Gastroesophageal sphincter (tissue), 4 donors: ENCODE measurements at regions not wholly inside any gene's neighbourhood (a gene's known extent, or its start where the extent isn't known, plus 50 kb on each side); places are given as distances from the start of the nearest gene placed in this dataset.

ENCODE experiments used
- ATAC-seq: fragments of 150-250 bp; one replicate; pipeline ENCODE4 v1.9.1; 2016; ENCODE audit warnings: mild to moderate bottlenecking, moderate library complexity
- H3K27ac ChIP-seq, 4 donors: fragments of 200-600 bp; sonication (generic) in 3 of 4; 1 replicate in 3 of 4; 2 replicates in 1 of 4; pipeline ENCODE4 v1.5.1; 2016 to 2019
- H3K27me3 ChIP-seq: fragments of 200-600 bp; sonication (generic); one replicate; pipeline ENCODE4 v1.5.1; 2019
- H3K36me3 ChIP-seq, 2 donors: fragments of 200-600 bp; sonication (generic); one replicate each; pipeline ENCODE4 v1.5.1; 2019; ENCODE audit warnings: control low read depth in 1 of 2
- H3K4me1 ChIP-seq, 3 donors: fragments of 200-600 bp; sonication (generic); 1 replicate in 2 of 3; 2 replicates in 1 of 3; pipeline ENCODE4 v1.5.1; 2016 to 2019; ENCODE audit warnings: control low read depth in 2 of 3
- H3K4me3 ChIP-seq, 2 donors: fragments of 200-600 bp; sonication (generic); one replicate each; pipeline ENCODE4 v1.5.1; 2019; ENCODE audit warnings: mild to moderate bottlenecking in 1 of 2, moderate library complexity in 1 of 2
- H3K9me3 ChIP-seq, 3 donors: fragments of 200-600 bp; sonication (generic); one replicate each; pipeline ENCODE4 v1.5.1; 2017 to 2019; ENCODE audit warnings: control low read depth in 2 of 3
- EP300 ChIP-seq: sonication (generic); formaldehyde crosslinking; IDR thresholded peaks from one replicate; pipeline ENCODE4 v1.6.1; 2017; ENCODE audit warnings: antibody characterized with exemption, mild to moderate bottlenecking
- POLR2A ChIP-seq, 2 donors: fragments of 450-650 bp; IDR thresholded peaks; one replicate each; pipeline ENCODE4 v1.6.1; 2017; ENCODE audit warnings: antibody characterized with exemption in 2 of 2, mild to moderate bottlenecking in 2 of 2, moderate library complexity in 1 of 2
- POLR2AphosphoS5 ChIP-seq: sonication (generic); formaldehyde crosslinking; IDR thresholded peaks from one replicate; pipeline ENCODE4 v1.6.1; 2017; ENCODE audit warnings: antibody characterized with exemption
- WGBS, 2 donors: methylation state at CpG; one replicate each; pipeline ENCODE4 v1.1.5; 2018; ENCODE audit warnings: low coverage in 1 of 2; 5-methylcytosine and 5-hydroxymethylcytosine counted together
- TF ChIP-seq, protein P1 (sequence below), 4 experiments: fragments of 200-600 bp in 2 of 4; fragments of 450-650 bp in 2 of 4; sonication (generic) in 1 of 4; IDR thresholded peaks; one replicate each; pipeline ENCODE4 v1.5.1; 2017 to 2019; ENCODE audit warnings: antibody characterized with exemption in 4 of 4, mild to moderate bottlenecking in 2 of 4, moderate library complexity in 2 of 4

DNA sequence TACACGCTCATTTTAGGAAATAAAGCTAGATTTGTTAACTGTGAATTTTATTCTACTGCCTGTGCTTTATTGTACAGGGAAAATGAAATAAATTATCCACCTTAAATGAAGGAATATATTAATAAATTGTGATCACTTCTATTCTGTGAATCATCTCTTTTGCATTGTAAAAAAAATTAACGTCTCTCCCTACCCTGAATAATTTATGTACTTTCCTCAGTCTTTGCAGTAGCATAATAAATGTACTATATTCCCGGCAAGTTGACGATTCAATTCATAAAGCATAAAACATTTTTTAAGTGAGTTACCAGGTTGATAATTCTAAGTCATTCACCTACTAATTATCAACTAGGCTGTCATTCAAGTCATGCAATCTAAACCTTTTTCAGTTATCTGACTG, 1425.3 kb upstream of the CDH9 start:
- ATAC-seq = no peak
- no peaks in the 10 kb centered on the region for H3K36me3 ChIP-seq

DNA sequence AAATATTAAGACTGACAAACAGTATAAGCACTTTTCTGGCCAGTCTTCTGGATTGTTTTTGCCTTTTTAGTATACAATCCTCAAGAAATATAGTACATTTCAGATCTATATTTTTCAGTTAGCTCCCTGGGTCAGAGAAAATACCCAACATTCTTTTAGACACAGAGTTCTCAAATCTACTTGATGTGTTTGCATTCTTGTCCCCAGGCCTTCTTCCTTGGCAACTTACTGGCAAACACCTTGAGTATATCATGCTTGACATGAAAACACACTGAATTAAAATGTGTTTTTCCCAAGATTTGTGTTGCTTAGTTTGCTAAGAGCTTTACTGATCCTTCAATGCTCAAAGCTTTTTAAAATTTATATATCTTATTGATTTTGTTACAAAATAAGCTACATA, 1413.1 kb upstream of the CDH9 start:
- H3K4me3 ChIP-seq = no peak overlapping the region
- no peaks in the 10 kb centered on the region for H3K36me3 ChIP-seq
- no peaks in the 10 kb centered on the region for H3K4me1 ChIP-seq
- peaks cover 0 to 7% (median 0%) of the 10 kb centered on the region in 3 donors for H3K9me3 ChIP-seq
- TF ChIP-seq POLR2AphosphoS5 (no peak), POLR2A (IDR thresholded peaks at IDR 0.05) (no peak), EP300 (no peak)
- TF ChIP-seq, protein P1, sequence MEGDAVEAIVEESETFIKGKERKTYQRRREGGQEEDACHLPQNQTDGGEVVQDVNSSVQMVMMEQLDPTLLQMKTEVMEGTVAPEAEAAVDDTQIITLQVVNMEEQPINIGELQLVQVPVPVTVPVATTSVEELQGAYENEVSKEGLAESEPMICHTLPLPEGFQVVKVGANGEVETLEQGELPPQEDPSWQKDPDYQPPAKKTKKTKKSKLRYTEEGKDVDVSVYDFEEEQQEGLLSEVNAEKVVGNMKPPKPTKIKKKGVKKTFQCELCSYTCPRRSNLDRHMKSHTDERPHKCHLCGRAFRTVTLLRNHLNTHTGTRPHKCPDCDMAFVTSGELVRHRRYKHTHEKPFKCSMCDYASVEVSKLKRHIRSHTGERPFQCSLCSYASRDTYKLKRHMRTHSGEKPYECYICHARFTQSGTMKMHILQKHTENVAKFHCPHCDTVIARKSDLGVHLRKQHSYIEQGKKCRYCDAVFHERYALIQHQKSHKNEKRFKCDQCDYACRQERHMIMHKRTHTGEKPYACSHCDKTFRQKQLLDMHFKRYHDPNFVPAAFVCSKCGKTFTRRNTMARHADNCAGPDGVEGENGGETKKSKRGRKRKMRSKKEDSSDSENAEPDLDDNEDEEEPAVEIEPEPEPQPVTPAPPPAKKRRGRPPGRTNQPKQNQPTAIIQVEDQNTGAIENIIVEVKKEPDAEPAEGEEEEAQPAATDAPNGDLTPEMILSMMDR (IDR thresholded peaks at IDR 0.05) = no peak
- no peak for ATAC-seq
- H3K27me3 ChIP-seq = no peaks in the 10 kb centered on the region
- no peak overlapping the region for H3K27ac ChIP-seq

More for the DNA sequence above, 1425.3 kb upstream of the CDH9 start:
- no peak overlapping the region for H3K27ac ChIP-seq
- WGBS, 2 donors = 83 to 84% methylated on average over 4 of the region's 4 CpGs
- TF ChIP-seq, protein P1 (IDR thresholded peaks at IDR 0.05) = no peak
- TF ChIP-seq POLR2AphosphoS5 (no peak), POLR2A (IDR thresholded peaks at IDR 0.05) (no peak), EP300 (no peak)
- no peaks in the 10 kb centered on the region for H3K9me3 ChIP-seq
- H3K4me1 ChIP-seq = no peaks in the 10 kb centered on the region
- no peaks in the 10 kb centered on the region for H3K27me3 ChIP-seq
- no peak overlapping the region for H3K4me3 ChIP-seq

DNA sequence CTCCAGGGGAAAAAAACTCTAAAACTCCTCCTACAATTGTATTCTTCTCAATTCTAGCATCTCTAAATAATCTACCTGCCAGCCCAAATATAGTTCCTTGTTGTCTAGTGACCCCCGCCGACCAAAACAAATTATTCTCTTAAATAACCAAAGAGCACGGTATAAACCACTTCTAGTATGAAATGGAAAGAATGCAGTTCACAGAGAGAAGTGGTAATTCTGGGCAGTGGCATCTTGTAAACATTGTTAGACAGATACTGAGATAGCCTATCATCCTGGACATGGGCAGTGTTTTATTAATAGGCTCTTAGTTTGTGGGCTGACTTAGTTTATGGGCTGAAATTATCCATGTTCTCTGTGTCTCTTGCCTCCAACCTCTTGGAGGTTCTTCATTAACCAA, 1412.6 kb upstream of the CDH9 start:
- WGBS, 2 donors = 55% methylated on average over 2 of the region's 3 CpGs; no CpG with 5 or more reads in 1 of the 2 donors
- Histone ChIP-seq H3K4me3 (no peak overlapping the region), H3K27me3 (no peaks in the 10 kb centered on the region), H3K4me1 (no peaks in the 10 kb centered on the region), H3K9me3 (peaks cover 0 to 12% (median 0%) of the 10 kb centered on the region in 3 donors), H3K27ac (no peak overlapping the region), H3K36me3 (no peaks in the 10 kb centered on the region)
- ATAC-seq = no peak
- no peak for TF ChIP-seq POLR2A (IDR thresholded peaks at IDR 0.05)
- no peak for TF ChIP-seq EP300
- TF ChIP-seq POLR2AphosphoS5 = no peak
- TF ChIP-seq, protein P1 (IDR thresholded peaks at IDR 0.05) = no peak

DNA sequence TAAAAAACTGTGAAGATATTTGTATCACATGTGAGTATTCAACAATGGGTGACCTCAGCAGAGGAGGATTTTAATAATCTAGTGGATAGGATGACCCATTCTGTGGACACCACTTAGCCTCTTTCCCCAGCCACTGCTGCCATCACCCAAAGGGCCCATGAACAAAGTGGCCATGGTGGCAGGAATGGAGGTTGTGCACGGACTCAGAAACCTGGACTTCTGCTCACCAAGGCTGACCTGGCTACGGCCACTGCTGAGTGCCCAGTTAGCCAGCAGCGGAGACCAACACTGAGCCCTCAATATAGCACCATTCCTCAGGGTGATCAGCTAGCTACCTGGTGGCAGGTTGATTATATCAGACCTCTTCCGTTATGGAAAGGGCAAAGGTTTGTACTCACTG, 1410.4 kb upstream of the CDH9 start:
- H3K9me3 ChIP-seq = peaks cover 0 to 19% (median 0%) of the 10 kb centered on the region in 3 donors
- no peak overlapping the region for H3K4me3 ChIP-seq
- TF ChIP-seq POLR2A (IDR thresholded peaks at IDR 0.05) (no peak), EP300 (no peak), POLR2AphosphoS5 (no peak)
- TF ChIP-seq, protein P1 (IDR thresholded peaks at IDR 0.05) = no peak
- 67 to 83% methylated on average over 1 of the region's 4 CpGs for WGBS, 2 donors
- H3K36me3 ChIP-seq = no peaks in the 10 kb centered on the region
- H3K4me1 ChIP-seq = no peaks in the 10 kb centered on the region
- no peak for ATAC-seq
- no peaks in the 10 kb centered on the region for H3K27me3 ChIP-seq
- no peak overlapping the region for H3K27ac ChIP-seq

DNA sequence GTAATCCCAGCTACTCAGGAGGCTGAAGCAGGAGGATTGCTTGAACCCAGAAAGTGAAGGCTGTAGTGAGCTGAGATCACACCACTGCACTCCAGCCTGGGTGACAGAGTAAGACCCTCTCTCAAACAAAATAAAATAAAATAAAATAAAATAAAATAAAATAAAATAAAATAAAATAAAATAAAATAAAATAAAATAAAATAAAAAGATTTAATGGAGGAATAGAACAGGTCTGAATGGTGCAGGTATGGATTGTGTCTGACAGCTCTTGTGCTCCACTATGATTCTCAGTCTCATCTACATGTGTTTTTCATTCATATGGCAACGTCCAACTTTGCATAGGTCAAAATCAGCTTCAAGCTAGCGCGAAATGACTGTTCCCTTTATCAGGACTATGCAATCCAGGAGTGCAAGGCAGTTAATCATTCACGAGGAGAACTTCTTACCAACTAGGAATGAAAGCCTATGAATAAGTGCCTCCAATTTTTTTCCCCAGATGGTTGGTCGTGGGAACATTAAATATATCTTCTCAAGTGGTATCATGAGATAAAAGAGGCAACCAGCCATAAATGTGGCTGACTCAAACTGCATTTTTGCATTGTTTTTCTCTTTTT, 1392.3 kb upstream of the CDH9 start:
- H3K9me3 ChIP-seq = no peaks in the 10 kb centered on the region
- no peaks in the 10 kb centered on the region for H3K27me3 ChIP-seq
- no peaks in the 10 kb centered on the region for H3K4me1 ChIP-seq
- 71 to 82% methylated on average over 5 of the region's 5 CpGs for WGBS, 2 donors
- ATAC-seq = no peak
- H3K4me3 ChIP-seq = no peak overlapping the region
- no peak overlapping the region for H3K27ac ChIP-seq
- no peaks in the 10 kb centered on the region for H3K36me3 ChIP-seq
- no peak for TF ChIP-seq POLR2A (IDR thresholded peaks at IDR 0.05)
- TF ChIP-seq, protein P1 (IDR thresholded peaks at IDR 0.05) = no peak
- TF ChIP-seq POLR2AphosphoS5 = no peak
